HG02885 (cell line): ENCODE measurements at regions not wholly inside any gene's neighbourhood (a gene's known extent, or its start where the extent isn't known, plus 50 kb on each side); places are given as distances from the start of the nearest gene placed in this dataset.
"Not testable (repeated sequence)": the region's sequence is repeated elsewhere in the genome, so short reads cannot be mapped to it uniquely, and the experiment has no call there.

Experiments
- ATAC-seq: cut with Tn5 transposase; IDR thresholded peaks from one replicate; pipeline ENCODE4 v1.9.1; 2021; ENCODE audit warnings: mild to moderate bottlenecking; ENCODE audit not compliant: unreplicated experiment, poor library complexity

DNA sequence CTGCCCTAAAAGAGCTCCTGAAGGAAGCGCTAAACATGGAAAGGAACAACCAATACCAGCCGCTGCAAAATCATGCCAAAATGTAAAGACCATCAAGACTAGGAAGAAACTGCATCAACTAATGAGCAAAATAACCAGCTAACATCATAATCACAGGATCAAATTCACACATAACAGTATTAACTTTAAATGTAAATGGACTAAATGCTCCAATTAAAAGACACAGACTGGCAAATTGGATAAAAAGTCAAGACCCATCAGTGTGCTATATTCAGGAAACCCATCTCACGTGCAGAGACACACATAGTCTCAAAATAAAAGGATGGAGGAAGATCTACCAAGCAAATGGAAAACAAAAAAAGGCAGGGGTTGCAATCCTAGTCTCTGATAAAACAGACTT lies 88.8 kb upstream of the CAV2 start:
- not testable (repeated sequence) for ATAC-seq

DNA sequence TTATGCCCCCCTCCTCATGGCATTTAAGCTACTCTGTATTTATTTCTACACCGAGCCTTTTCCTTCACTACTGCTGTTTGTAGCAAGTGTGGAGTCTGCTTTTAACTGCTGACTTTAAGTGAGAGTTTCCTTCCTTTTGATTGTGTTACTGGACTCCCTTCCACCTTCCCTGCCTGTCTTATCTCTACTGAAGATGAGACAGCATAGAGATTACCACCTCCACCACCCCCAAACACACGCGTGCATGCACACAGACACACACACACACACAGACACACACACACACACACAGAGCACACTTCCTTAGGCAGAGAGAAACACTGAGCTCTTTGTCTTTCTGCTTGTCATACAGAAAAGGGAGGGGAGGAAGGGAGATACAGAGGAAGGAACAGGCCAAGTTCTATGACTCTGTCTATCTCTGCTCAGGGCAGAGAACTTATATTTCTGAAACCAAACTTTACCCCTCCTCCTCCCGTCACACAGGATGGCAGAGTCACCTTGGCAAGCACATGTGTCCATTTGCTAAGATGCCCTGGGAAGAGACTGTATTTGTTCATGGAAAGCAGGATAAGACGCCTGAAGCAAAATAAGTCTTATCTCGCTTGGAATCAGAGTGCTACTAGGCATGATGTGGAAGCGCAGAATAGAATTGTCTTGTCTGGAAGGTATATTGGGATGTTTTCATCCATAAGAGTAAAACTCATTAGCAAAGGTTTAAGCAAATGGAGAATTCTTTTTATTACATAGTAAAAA lies 81.8 kb upstream of the CAV2 start:
- no peak for ATAC-seq

DNA sequence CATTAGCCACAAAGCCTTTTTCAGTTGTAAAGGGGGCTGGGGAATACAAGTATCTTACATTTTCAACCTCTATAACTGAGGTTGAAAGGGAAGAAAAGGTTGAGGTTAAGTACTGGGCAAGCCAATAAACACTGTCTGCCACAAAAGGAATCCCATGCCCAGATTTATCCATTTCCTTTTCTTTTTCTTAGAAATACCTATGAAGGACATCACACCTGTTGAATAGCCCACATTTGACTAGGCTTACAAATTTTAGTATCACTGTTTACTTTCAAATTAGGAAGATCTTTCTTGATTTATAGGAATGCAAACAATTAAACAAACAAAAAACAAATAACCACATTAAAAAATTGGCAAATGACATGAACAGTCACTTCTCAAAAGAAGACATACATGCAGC lies 81.0 kb upstream of the CAV2 start:
- ATAC-seq: no peak

GRCh38 chr7:116420003-116420402 lies 79.5 kb upstream of the CAV2 start:
- no peak for ATAC-seq

GRCh38 chr7:116421298-116421697 lies 78.2 kb upstream of the CAV2 start:
- ATAC-seq: no peak

GRCh38 chr7:116422683-116423082 lies 76.9 kb upstream of the CAV2 start:
- ATAC-seq: no peak

DNA sequence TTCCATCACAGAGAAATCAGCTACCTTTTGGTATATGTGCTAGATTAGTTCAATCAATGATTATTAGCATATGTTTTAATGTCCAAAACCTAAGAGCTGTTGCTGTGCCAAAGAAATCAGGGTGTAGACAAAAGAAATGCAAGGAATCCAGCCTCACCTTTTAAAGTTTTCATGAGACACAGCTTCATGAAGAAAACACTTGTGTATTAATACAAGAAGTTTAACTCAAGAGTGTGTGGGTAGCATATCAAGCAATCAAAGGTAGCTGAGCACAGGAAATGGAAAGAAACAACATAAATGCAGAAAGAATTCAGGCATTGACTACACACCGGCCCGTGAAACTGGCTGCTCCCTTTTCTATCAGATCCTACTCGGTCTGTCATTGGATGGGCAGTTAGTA lies 76.0 kb upstream of the CAV2 start:
- no peak for ATAC-seq

- no peak for ATAC-seq
These were observed 73.8 kb upstream of the CAV2 start for GRCh38 chr7:116425647-116426209.

- no peak for ATAC-seq
These were observed 72.9 kb upstream of the CAV2 start for GRCh38 chr7:116426428-116427156.

GRCh38 chr7:116429986-116430619 lies 69.4 kb upstream of the CAV2 start:
- ATAC-seq: no peak

- ATAC-seq: no peak
These were observed 67.6 kb upstream of the CAV2 start for GRCh38 chr7:116431787-116432526.

DNA sequence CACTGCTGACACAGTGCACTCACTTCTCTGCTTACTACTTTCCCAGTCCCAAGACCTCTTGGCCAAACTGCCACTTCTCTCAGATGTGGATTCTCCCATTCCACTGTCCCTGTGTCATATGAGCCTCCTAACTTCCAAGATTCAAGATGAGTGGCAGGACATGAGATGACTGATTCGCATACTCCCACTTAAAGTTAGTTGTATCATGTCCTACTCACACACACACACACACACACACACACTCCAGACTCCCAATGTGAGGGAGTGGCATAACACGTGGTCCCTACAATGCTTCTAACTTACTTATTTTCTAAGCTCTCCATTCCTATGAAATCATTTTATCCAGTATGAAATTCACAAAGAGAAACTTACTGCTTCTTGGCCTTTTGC lies 67.0 kb upstream of the CAV2 start:
- no peak for ATAC-seq

DNA sequence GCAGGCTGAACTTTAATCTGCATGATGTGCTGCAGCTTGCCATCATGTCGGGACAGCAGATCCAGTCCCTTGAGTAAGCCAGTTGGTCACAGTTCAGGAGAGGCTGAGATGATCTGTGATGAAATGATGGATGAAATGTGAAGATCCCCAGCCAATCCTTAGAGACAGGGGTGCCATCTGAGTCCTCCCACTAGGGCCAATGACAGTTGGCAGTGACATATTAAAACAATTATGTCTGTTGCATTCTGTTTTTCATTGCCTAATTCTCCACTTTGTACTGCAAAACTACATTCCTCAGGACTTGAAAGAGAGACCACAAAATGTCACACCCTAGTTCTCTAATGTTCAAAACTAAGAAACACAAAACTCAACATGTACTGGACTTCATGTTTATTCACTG lies 66.3 kb upstream of the CAV2 start:
- ATAC-seq: no peak

DNA sequence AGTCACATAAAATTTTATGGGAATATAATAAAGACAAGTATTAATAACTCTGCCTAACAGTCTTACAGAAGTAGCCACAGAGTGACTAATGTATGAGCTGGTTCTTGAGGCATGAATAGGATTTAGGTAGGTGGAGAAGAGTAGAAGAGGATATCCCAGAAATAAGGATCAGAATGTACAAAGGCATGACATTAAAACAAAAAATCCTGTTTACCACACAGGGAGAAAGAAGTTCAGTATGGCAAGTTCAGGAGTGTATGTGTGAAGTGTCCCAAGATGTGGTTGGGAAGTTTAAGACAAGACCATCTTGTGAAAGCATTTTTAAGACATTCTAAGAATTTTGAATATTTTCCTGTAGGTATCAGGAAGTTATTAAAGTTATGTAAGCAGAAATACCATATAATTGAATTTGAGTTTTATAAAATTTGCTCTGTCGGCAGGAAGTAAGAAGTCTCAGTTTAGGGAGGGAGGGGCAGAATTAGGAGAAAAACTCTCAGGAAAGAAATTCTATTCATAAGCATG lies 64.7 kb upstream of the CAV2 start:
- no peak for ATAC-seq

DNA sequence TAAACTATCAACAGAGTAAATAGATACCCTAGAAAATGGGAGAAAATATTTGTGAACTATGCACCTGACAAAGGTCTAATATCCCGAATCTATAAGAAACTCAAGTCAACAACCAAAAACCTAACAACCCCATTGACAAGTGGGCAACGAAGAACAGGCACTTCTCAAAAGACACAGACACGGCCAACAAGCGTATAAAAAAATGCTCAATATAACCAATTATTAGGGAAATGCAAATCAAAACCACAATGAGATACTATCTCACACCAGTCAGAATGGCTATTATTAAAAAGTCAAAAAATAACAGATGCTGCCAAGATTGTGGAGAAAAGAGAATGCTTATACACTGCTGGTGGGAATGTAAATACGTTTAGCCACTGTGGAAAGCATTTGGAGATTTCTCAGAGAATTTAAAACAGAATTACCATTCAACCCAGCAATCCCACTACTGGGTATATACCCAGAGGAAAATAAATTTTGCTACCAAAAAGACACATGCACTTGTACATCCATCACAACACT lies 63.2 kb upstream of the CAV2 start:
- no peak for ATAC-seq

DNA sequence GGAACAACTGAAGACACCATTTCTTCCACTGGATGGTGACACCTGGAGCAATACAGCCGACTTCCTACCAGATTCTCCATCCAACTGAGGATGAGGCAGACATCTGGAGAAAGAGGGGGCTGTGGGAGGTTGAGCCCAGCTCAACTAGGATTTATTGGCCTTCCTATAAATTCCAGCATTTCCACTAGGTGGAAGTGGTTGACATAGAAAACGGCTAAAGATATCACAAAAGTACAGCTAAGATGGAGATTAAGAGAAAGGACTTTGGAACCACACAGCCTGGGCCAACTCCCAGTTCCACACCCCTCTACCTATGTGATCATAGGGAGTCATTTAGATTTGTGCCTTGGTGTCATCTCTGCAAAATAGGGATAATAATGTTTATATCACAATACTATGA lies 61.3 kb upstream of the CAV2 start:
- ATAC-seq: no peak

GRCh38 chr7:116439005-116439404 lies 60.5 kb upstream of the CAV2 start:
- ATAC-seq: no peak

GRCh38 chr7:116439841-116440549 lies 59.5 kb upstream of the CAV2 start:
- ATAC-seq: no peak

- no peak for ATAC-seq
These were observed 58.0 kb upstream of the CAV2 start for GRCh38 chr7:116441534-116441933.
